ENCODE measurements at regions not wholly inside any gene's neighbourhood (a gene's known extent, or its start where the extent isn't known, plus 50 kb on each side); places are given as distances from the start of the nearest gene placed in this dataset.

DNA sequence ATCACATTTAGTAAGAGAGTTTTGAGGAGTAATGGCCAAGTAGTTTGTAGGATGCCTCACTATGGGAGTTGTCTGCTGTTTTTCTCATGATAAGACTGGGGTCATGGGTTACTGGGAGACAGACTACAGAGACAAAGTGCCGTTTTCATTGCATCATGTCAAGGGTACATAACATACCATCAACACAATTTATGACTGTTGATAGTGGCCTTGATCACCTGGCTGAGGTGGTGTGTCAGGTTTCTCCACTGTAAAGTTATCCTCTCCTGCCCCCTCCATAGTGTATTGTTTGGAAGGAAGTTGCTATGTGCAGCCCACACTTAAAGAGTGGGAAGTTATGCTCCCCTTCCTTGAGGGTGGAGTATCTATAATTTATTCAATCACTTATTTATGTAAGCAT lies 263.5 kb upstream of the POU3F1 start:
- H3K4me3 ChIP-seq (ENCODE audit: low read depth, low read length): no peak overlapping the region
- TF ChIP-seq, protein P1, sequence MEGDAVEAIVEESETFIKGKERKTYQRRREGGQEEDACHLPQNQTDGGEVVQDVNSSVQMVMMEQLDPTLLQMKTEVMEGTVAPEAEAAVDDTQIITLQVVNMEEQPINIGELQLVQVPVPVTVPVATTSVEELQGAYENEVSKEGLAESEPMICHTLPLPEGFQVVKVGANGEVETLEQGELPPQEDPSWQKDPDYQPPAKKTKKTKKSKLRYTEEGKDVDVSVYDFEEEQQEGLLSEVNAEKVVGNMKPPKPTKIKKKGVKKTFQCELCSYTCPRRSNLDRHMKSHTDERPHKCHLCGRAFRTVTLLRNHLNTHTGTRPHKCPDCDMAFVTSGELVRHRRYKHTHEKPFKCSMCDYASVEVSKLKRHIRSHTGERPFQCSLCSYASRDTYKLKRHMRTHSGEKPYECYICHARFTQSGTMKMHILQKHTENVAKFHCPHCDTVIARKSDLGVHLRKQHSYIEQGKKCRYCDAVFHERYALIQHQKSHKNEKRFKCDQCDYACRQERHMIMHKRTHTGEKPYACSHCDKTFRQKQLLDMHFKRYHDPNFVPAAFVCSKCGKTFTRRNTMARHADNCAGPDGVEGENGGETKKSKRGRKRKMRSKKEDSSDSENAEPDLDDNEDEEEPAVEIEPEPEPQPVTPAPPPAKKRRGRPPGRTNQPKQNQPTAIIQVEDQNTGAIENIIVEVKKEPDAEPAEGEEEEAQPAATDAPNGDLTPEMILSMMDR (IDR thresholded peaks at IDR 0.05; ENCODE audit: low read depth, low read length): no peak

DNA sequence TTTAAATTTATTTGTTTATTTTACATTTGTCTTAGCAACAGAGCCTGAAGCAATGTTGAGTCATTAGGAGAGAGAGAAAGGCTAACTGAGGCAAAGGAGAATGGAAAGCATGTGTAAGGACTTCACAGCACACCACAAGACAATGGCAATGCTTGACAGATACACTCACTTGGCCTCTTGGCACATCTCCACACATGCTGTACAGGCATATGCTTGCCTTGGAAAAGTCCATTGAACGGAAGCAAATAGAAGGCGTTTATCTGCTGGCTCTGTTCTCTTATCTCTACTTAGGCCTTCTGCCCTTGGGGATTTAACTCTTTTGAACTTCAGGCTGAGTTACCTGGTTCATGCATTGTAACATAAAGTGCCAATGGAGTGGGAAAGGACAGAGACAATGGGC lies 262.2 kb upstream of the POU3F1 start:
- no peak overlapping the region for H3K4me3 ChIP-seq (ENCODE audit: low read depth, low read length)

DNA sequence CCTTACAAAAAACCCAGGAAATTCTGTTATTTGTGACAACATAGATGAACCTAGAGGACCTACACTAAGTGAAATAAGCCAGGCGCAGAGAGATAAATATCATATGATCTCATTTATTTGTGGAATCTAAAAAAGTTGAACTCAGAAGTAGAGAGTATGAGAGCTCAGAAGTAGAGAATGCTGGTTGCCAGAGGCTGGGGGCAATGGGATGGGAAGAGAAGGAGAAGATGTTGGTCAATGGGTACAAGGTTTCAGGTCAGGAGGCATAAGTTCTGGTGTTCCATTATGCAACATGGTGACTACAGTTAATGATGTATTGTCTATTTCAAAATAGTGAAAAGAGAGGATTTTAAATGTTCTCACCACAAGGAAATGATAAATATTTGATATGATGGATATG lies 259.1 kb upstream of the POU3F1 start:
- no peak overlapping the region for H3K4me3 ChIP-seq (ENCODE audit: low read depth, low read length)
- TF ChIP-seq, protein P1 (IDR thresholded peaks at IDR 0.05; ENCODE audit: low read depth, low read length): no peak

More for the DNA sequence above, 262.2 kb upstream of the POU3F1 start:
- TF ChIP-seq, protein P1 (IDR thresholded peaks at IDR 0.05; ENCODE audit: low read depth, low read length): no peak

DNA sequence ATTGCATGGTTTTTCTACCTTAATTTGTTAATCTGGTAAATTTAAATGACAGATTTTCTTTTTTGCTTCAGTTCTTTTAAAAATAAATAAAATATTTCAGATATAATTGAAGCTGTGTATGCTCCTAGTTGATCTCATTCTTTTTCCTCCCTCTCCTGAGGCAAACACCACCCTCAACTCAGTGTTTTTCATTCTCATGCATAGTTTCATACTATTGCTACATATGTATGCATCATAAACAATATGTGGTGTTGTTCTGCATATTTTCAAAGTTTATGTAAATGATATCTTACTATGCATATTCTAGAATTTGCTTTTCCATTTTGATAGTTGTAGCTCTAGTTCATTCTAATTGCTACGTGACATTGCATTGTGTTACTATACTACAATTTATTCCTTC lies 257.2 kb upstream of the POU3F1 start:
- TF ChIP-seq, protein P1 (IDR thresholded peaks at IDR 0.05; ENCODE audit: low read depth, low read length): no peak
- no peak overlapping the region for H3K4me3 ChIP-seq (ENCODE audit: low read depth, low read length)

DNA sequence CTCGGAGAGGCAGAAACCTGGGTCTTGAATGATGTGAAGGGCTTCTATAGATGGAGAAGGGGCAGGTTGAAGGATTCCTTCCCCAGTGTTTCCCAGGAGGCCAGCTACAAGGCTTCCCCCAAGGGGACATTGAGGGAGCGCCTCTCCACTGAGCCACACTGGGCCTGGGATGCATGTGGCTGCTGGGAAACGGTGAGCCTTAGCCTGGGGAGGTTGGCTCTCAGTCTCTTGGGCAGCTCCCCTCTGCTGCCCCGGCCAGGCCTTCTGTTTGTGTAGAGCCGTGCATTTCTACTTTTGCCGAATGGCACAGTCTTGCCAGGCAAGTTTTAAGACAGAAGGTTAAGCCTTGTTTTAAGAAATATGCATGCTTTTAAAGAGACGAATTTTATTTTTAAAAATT lies 254.4 kb upstream of the POU3F1 start:
- TF ChIP-seq, protein P1 (IDR thresholded peaks at IDR 0.05; ENCODE audit: low read depth, low read length): no peak
- H3K4me3 ChIP-seq (ENCODE audit: low read depth, low read length): no peak overlapping the region

DNA sequence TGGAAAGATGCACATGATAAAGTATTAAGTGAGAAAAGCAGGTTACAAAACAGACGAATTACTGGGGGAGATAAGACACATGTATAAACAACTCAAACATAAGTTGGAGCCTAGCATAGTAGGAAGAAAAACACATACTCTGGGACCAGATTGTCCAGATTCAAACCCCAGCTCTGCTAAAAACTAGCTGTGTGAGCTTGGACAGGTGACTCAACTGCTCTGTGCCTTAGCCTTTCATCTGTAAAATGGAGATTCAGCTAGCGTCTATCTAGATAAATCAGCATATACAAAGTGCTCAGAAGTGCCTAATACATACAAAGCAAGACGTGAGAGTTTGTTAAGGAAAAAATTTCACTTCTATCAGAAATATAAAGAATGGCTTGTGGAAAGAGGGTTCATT lies 254.0 kb upstream of the POU3F1 start:
- no peak overlapping the region for H3K4me3 ChIP-seq (ENCODE audit: low read depth, low read length)
- TF ChIP-seq, protein P1 (IDR thresholded peaks at IDR 0.05; ENCODE audit: low read depth, low read length): no peak

DNA sequence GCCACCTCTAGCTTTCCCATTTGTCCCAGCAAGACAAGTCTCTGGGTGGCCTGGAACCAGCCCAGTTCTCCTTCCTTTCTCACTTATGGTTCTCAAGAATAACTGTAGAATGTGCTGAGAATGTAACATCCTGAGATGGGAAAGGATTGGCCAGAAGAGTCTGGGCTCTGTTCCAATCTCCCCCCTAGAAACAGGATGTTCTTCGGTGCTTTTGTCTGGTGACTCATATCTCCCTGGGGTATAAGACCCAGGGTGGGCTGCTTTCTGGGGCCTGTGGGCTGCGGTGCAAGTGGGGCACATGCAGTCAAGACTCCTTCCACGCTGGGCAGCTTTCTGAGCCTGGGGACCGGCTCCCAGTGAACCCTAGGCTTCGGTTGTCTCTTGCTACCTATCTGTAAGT lies 251.2 kb upstream of the POU3F1 start:
- H3K4me3 ChIP-seq (ENCODE audit: low read depth, low read length): no peak overlapping the region
- TF ChIP-seq, protein P1 (IDR thresholded peaks at IDR 0.05; ENCODE audit: low read depth, low read length): no peak

Data from WI38 (cell line).